MCF 10A (cell line): ENCODE measurements at regions not wholly inside any gene's neighbourhood (a gene's known extent, or its start where the extent isn't known, plus 50 kb on each side); places are given as distances from the start of the nearest gene placed in this dataset.

Experiments
- BruUV-seq: library from RNA; stranded (reverse); fragments of 400-500 nt; replicated peaks from 2 replicates; lab custom pipeline; 2021; lab: Mats Ljungman, UMichigan
- CTCF ChIA-PET: fragments of 300-600 bp; sonication (Branson Sonifier 250); formaldehyde crosslinking; extraction: SDS; loops from one replicate; lab custom pipeline; 2021; ENCODE audit warnings: antibody characterized with exemption, inconsistent platforms; lab: Yijun Ruan, JAX
- POLR2A ChIA-PET: fragments of 300-600, 350-650 bp; sonication (Branson Sonifier 250); formaldehyde crosslinking; extraction: SDS; loops from one replicate; lab custom pipeline; 2020; ENCODE audit warnings: antibody characterized with exemption, inconsistent platforms; lab: Yijun Ruan, JAX
- DNase-seq: peaks from one replicate; pipeline ENCODE4 v3.0.0-alpha.2; 2018; ENCODE audit not compliant: unreplicated experiment
- H3K27ac Mint-ChIP-seq: one replicate; pipeline ENCODE4 v1.8.0; 2022; ENCODE audit warnings: mild to moderate bottlenecking, low read depth, mixed read lengths; ENCODE audit not compliant: unreplicated experiment
- H3K27me3 Mint-ChIP-seq: one replicate; pipeline ENCODE4 v1.8.0; 2022; ENCODE audit warnings: mixed read lengths; ENCODE audit not compliant: insufficient read depth, unreplicated experiment
- H3K36me3 Mint-ChIP-seq: one replicate; pipeline ENCODE4 v1.8.0; 2022; ENCODE audit warnings: mild to moderate bottlenecking, moderate library complexity, mixed read lengths; ENCODE audit not compliant: insufficient read depth, unreplicated experiment
- H3K4me1 Mint-ChIP-seq: one replicate; pipeline ENCODE4 v1.8.0; 2022; ENCODE audit warnings: mixed read lengths; ENCODE audit not compliant: insufficient read depth, unreplicated experiment
- H3K4me3 Mint-ChIP-seq: one replicate; pipeline ENCODE4 v1.8.0; 2022; ENCODE audit warnings: mild to moderate bottlenecking, moderate library complexity, mixed read lengths; ENCODE audit not compliant: unreplicated experiment
- H3K9me3 Mint-ChIP-seq: one replicate; pipeline ENCODE4 v1.8.0; 2022; ENCODE audit warnings: mixed read lengths; ENCODE audit not compliant: unreplicated experiment
- CTCF ChIP-seq: fragments of 200-600 bp; IDR thresholded peaks from one replicate; pipeline ENCODE4 v1.8.0; 2022; ENCODE audit warnings: antibody characterized with exemption, mild to moderate bottlenecking; ENCODE audit not compliant: unreplicated experiment
- intact Hi-C: fragments of 100-400 bp; cut with micrococcal nuclease; formaldehyde crosslinking; loops from 2 replicates; pipeline ENCODE4 v1.14.1; 2022

DNA sequence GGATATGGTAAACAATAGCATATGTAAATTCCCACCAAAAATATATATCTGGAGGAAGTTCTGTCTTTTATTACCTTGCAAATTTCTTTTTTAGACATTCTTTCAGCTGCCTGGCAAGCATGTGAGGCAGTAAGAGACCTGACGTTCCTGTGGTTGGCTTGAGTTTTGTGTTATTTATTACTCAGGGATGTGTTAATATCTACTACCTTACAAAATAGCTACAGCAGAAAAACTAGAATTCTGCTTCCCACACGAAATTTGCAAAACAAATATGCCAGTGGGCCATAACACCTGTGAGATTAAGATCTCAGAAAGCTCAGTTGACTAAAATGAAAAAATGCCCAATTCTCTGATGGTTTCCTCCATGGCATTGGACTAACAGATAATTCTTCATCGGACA lies 274.2 kb downstream of the TMEM167A start:
- TF ChIP-seq CTCF: no peak
- POLR2A ChIA-PET: no interaction called here
- Mint-ChIP-seq H3K27me3 (no peaks in the 10 kb centered on the region), H3K4me3 (no peak overlapping the region), H3K9me3 (no peaks in the 10 kb centered on the region), H3K36me3 (no peaks in the 10 kb centered on the region), H3K4me1 (peaks cover 4% of the 10 kb centered on the region), H3K27ac (no peak overlapping the region)
- BruUV-seq: no TSS peak
- DNase-seq: no peak
- intact Hi-C loops: loop anchor here (10.0 kb wide), 1 partner anchor 602 kb away; no protein-coding TSS in a partner anchor
- CTCF ChIA-PET: interaction anchor here (0.6 to 1.4 kb wide), 2 partner anchors 9 to 597 kb away, joined by 3 to 5 read pairs; no protein-coding TSS in a partner anchor

- H3K36me3 Mint-ChIP-seq: no peaks in the 10 kb centered on the region
- CTCF ChIA-PET: no interaction called here
- POLR2A ChIA-PET: no interaction called here
Measured at GRCh38 chr5:82800826-82801225, 276.4 kb downstream of the TMEM167A start.

GRCh38 chr5:82799361-82800077 lies 277.7 kb downstream of the TMEM167A start:
- ChIA-PET POLR2A (no interaction called here), CTCF (no interaction called here)

More at GRCh38 chr5:82800826-82801225, 276.4 kb downstream of the TMEM167A start:
- Mint-ChIP-seq H3K4me1 (no peaks in the 10 kb centered on the region), H3K27me3 (no peaks in the 10 kb centered on the region), H3K27ac (no peak overlapping the region), H3K4me3 (no peak overlapping the region), H3K9me3 (no peaks in the 10 kb centered on the region)
- DNase-seq: no peak
- no TSS peak for BruUV-seq
- intact Hi-C loops: loop anchor here (10.0 kb wide), 1 partner anchor 604 kb away; no protein-coding TSS in a partner anchor
- no peak for TF ChIP-seq CTCF

More at GRCh38 chr5:82799361-82800077, 277.7 kb downstream of the TMEM167A start:
- DNase-seq: no peak
- Mint-ChIP-seq H3K4me3 (no peak overlapping the region), H3K9me3 (no peaks in the 10 kb centered on the region), H3K4me1 (no peaks in the 10 kb centered on the region), H3K36me3 (no peaks in the 10 kb centered on the region), H3K27me3 (no peaks in the 10 kb centered on the region), H3K27ac (no peak overlapping the region)
- TF ChIP-seq CTCF: no peak
- BruUV-seq: no TSS peak
- intact Hi-C loops: loop anchor here (10.0 kb wide), 1 partner anchor 605 kb away; no protein-coding TSS in a partner anchor
